Heart left ventricle (tissue), 13 donors: ENCODE measurements at regions not wholly inside any gene's neighbourhood (a gene's known extent, or its start where the extent isn't known, plus 50 kb on each side); places are given as distances from the start of the nearest gene placed in this dataset.

Experiments used
- CTCF ChIP-seq, 12 donors: fragments of 200-600 bp; sonication (generic) in 4 of 12; IDR thresholded peaks; one replicate each; pipeline versions ENCODE4 v1.5.0 to v1.8.0; 2018 to 2022; ENCODE audit warnings: antibody characterized with exemption in 12 of 12, mild to moderate bottlenecking in 5 of 12
- POLR2A ChIP-seq, 2 donors: fragments of 450-650 bp; IDR thresholded peaks; one replicate each; pipeline ENCODE4 v1.6.1; 2017; ENCODE audit warnings: antibody characterized with exemption in 2 of 2, mild to moderate bottlenecking in 2 of 2, moderate library complexity in 2 of 2
- donor health status: ischemic (EF 13 %, LVEDD 7.1; RV severe dilation, severe dysfunction).
- donor health status: DM: no; HTN: yes; CAD: no.
- donor health status: DM: no; HTN: no; CAD: no.
- donor health status: ischemic (EF 25% LVEDD 6.9; RV normal size, moderate dysfunction).
- donor health status: ischemic (EF 25% LVEDD 5.7; RV mildly dilated, moderate dysfunction).
- donor health status: ischemic (EF 35%, LVEDD 5.7; RV mildly dilated, moderate dysfunction).
- donor health status: nonischemic (EF 11% LVEDD 7.7; RV severe dilation, severe dysfunction).
- donor health status: DM: yes; HTN: yes; CAD: no.
- donor health status: PGD.
- donor health status: ischemic (EF 29% LVEDD 5.4; RV normal size, mild dysfunction).
- donor health status: nonischemic (EF 23%, LVEDD 6.1; RV moderate dilation, normal function).

GRCh38 chr15:95429345-95429744 lies 901.2 kb upstream of the NR2F2 start:
- no peak for TF ChIP-seq CTCF (IDR thresholded peaks at IDR 0.05)
- TF ChIP-seq POLR2A (IDR thresholded peaks at IDR 0.05), result no peak
